ENCODE measurements at regions not wholly inside any gene's neighbourhood (a gene's known extent, or its start where the extent isn't known, plus 50 kb on each side); places are given as distances from the start of the nearest gene placed in this dataset.

- TF ChIP-seq CTCF (conservative IDR thresholded peaks at IDR 0.05; ENCODE audit: low read depth, low read length) (no peak), EZH2 (IDR thresholded peaks at IDR 0.05; ENCODE audit: borderline replicate concordance, low read depth, low read length, poor library complexity, severe bottlenecking) (no peak)
Measured at GRCh38 chr6:165886169-165886568, 223.1 kb upstream of the PDE10A start.

Data from A673 (cell line).